Heart right ventricle (tissue), 16 donors: ENCODE measurements at regions not wholly inside any gene's neighbourhood (a gene's known extent, or its start where the extent isn't known, plus 50 kb on each side); places are given as distances from the start of the nearest gene placed in this dataset.

ENCODE experiments used
- ATAC-seq, 8 donors: fragments of 200-7000 bp; cut with Tn5 transposase; one replicate each; pipeline ENCODE4 v1.9.1; 2020; ENCODE audit warnings: mild to moderate bottlenecking in 8 of 8, moderate library complexity in 8 of 8, moderate number of reproducible peaks in 1 of 8
- DNase-seq, 2 donors: peaks; one replicate each; pipeline ENCODE4 v3.0.0-alpha.2; 2020
- H3K27ac ChIP-seq, 10 donors: fragments of 200-600 bp; sonication (generic) in 2 of 10; one replicate each; pipeline versions ENCODE4 v1.5.0 to v1.8.0; 2020 to 2022; ENCODE audit warnings: mild to moderate bottlenecking in 3 of 10
- H3K27me3 ChIP-seq, 7 donors: fragments of 200-600 bp; one replicate each; pipeline ENCODE4 v1.8.0; 2021 to 2022; ENCODE audit warnings: mild to moderate bottlenecking in 2 of 7
- H3K36me3 ChIP-seq, 9 donors: fragments of 200-600 bp; sonication (generic) in 1 of 9; one replicate each; pipeline versions ENCODE4 v1.5.0 to v1.8.0; 2020 to 2022; ENCODE audit warnings: mild to moderate bottlenecking in 2 of 9
- H3K4me1 ChIP-seq, 9 donors: fragments of 200-600 bp; sonication (generic) in 1 of 9; one replicate each; pipeline versions ENCODE4 v1.5.0 to v1.8.0; 2020 to 2022; ENCODE audit warnings: mild to moderate bottlenecking in 4 of 9
- H3K4me3 ChIP-seq, 10 donors: fragments of 200-600 bp; sonication (generic) in 2 of 10; one replicate each; pipeline versions ENCODE4 v1.5.0 to v1.8.0; 2020 to 2022; ENCODE audit warnings: mild to moderate bottlenecking in 7 of 10, moderate library complexity in 2 of 10
- H3K9me3 ChIP-seq, 11 donors: fragments of 200-600 bp in 10 of 11; sonication (generic) in 2 of 11; one replicate each; pipeline versions ENCODE4 v1.5.0 to v1.8.0; 2013 to 2022; ENCODE audit warnings: mild to moderate bottlenecking in 2 of 11, control low read depth in 1 of 11, moderate library complexity in 1 of 11
- WGBS, 2 donors: extraction: QIAGEN DNeasy Blood & Tissue Kit; methylation state at CpG; one replicate each; pipeline ENCODE4 v1.1.7; 2013; ENCODE audit warnings: inconsistent platforms in 1 of 2; 5-methylcytosine and 5-hydroxymethylcytosine counted together
- intact Hi-C, 10 donors: fragments of 100-400 bp; cut with DNase I; formaldehyde crosslinking; loops; one replicate each; pipeline versions ENCODE4 v1.11.1 to v1.14.2; 2022
- TF ChIP-seq, protein P1 (sequence below), 9 donors: fragments of 200-600 bp; sonication (generic) in 2 of 9; IDR thresholded peaks; one replicate each; pipeline versions ENCODE4 v1.5.0 to v1.8.0; 2021 to 2022; ENCODE audit warnings: antibody characterized with exemption in 9 of 9, mild to moderate bottlenecking in 5 of 9, moderate library complexity in 1 of 9
- donor health status: Arrhythmogenic right ventricular cardiomyopathy.
- donor health status: ischemic (EF 13 %, LVEDD 7.1; RV severe dilation, severe dysfunction).
- donor health status: healthy with polysubstance abuse.
- donor health status: DM: no; HTN: yes; CAD: no.
- donor health status: DM: no; HTN: no; CAD: no.
- donor health status: ischemic (EF 25% LVEDD 6.9; RV normal size, moderate dysfunction).
- donor health status: ischemic (EF 25% LVEDD 5.7; RV mildly dilated, moderate dysfunction).
- donor health status: healthy.
- donor health status: DM: yes; HTN: yes; CAD: no.
- donor health status: Ischemic cardiomyopathy.
- donor health status: ischemic (EF 35%, LVEDD 5.7; RV mildly dilated, moderate dysfunction).
- donor health status: nonischemic (EF 11% LVEDD 7.7; RV severe dilation, severe dysfunction).
- donor health status: DM: yes; HTN: yes; CAD: no.
- donor health status: PGD.
- donor health status: ischemic (EF 29% LVEDD 5.4; RV normal size, mild dysfunction).
- donor health status: nonischemic (EF 23%, LVEDD 6.1; RV moderate dilation, normal function).

DNA sequence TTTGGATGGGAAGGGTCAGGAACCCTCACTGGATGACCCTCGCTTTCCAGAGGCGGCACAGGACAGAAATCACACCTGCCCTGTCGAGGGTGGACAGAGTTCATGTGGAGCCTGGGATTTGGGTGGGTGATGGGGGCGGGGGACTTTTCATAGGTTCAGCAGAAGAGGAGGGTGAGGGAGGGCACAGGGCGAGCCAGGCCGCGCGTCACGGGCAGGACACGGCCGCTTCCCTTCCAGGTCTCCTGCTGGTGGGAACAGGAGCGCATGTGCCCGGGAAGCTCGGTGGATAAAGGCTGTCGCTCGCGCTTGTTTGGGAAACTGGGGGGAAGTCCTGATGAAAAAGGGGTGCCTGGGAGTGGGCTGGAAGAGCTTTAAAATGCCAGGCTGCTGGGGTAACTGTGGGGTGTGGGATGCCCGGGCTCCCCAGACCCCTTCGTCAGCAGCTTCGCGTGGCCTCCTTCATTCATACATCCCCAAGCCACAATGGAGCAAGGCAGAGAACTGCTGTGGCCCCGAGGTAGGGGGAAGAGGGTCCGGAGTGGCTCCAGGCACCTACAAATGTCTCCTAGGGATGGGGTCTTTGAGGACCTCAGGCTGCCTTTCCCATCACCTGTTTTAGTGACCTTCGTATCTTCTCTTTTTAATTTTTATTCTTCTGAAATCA, 102.2 kb downstream of the DACT2 start:
- no peak for DNase-seq
- TF ChIP-seq, protein P1, sequence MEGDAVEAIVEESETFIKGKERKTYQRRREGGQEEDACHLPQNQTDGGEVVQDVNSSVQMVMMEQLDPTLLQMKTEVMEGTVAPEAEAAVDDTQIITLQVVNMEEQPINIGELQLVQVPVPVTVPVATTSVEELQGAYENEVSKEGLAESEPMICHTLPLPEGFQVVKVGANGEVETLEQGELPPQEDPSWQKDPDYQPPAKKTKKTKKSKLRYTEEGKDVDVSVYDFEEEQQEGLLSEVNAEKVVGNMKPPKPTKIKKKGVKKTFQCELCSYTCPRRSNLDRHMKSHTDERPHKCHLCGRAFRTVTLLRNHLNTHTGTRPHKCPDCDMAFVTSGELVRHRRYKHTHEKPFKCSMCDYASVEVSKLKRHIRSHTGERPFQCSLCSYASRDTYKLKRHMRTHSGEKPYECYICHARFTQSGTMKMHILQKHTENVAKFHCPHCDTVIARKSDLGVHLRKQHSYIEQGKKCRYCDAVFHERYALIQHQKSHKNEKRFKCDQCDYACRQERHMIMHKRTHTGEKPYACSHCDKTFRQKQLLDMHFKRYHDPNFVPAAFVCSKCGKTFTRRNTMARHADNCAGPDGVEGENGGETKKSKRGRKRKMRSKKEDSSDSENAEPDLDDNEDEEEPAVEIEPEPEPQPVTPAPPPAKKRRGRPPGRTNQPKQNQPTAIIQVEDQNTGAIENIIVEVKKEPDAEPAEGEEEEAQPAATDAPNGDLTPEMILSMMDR (IDR thresholded peaks at IDR 0.05): no peak
- H3K4me1 ChIP-seq: peaks cover 0 to 23% (median 0%) of the 10 kb centered on the region in 9 donors
- no peak overlapping the region for H3K4me3 ChIP-seq
- ATAC-seq: no peak
- H3K27me3 ChIP-seq: peaks cover 0 to 23% (median 8%) of the 10 kb centered on the region in 7 donors
- H3K36me3 ChIP-seq: no peaks in the 10 kb centered on the region
- intact Hi-C loops: no loop called here
- H3K9me3 ChIP-seq: no peaks in the 10 kb centered on the region
- 89 to 90% methylated on average over 24 of the region's 24 CpGs for WGBS, 2 donors
- H3K27ac ChIP-seq: peak overlapping the region in 1 of 10 donors; percentile 5

GRCh38 chr6:168216751-168217191, 102.8 kb downstream of the DACT2 start:
- no peak for DNase-seq
- ATAC-seq: no peak
- Histone ChIP-seq H3K36me3 (no peaks in the 10 kb centered on the region), H3K27me3 (peaks cover 0 to 20% (median 8%) of the 10 kb centered on the region in 7 donors), H3K27ac (no peak overlapping the region), H3K4me3 (no peak overlapping the region), H3K9me3 (no peaks in the 10 kb centered on the region), H3K4me1 (peaks cover 0 to 23% (median 0%) of the 10 kb centered on the region in 9 donors)
- intact Hi-C loops: no loop called here
- 68 to 83% methylated on average over 16 of the region's 16 CpGs for WGBS, 2 donors
- TF ChIP-seq, protein P1 (IDR thresholded peaks at IDR 0.05): no peak

DNA sequence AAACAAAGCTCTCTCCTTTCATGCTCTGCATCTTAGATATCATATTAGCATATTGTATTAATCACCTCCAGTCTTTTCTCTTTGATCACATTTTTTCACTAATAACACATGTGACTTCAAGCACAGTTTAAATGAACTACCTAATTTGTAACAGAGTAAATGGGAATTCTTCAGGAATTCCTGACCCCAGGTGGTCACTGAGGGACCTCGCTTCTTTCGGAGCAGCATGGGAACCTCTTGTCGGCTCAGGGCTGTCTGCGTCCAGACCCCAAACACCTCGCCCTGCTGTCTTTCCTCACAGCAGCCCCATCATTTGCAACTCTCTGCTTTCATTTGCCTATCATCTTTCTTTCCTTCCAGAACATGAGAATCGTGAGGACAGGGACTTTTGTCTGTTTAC, 103.5 kb downstream of the DACT2 start:
- no peak overlapping the region for H3K4me3 ChIP-seq
- H3K27ac ChIP-seq: no peak overlapping the region
- no peaks in the 10 kb centered on the region for H3K36me3 ChIP-seq
- H3K27me3 ChIP-seq: peaks cover 0 to 20% (median 8%) of the 10 kb centered on the region in 7 donors
- ATAC-seq (no peak), DNase-seq (no peak)
- TF ChIP-seq, protein P1 (IDR thresholded peaks at IDR 0.05): no peak
- H3K4me1 ChIP-seq: peaks cover 0 to 23% (median 0%) of the 10 kb centered on the region in 9 donors
- intact Hi-C loops: no loop called here
- no peaks in the 10 kb centered on the region for H3K9me3 ChIP-seq
- WGBS, 2 donors: 57 to 61% methylated on average over 6 of the region's 6 CpGs

DNA sequence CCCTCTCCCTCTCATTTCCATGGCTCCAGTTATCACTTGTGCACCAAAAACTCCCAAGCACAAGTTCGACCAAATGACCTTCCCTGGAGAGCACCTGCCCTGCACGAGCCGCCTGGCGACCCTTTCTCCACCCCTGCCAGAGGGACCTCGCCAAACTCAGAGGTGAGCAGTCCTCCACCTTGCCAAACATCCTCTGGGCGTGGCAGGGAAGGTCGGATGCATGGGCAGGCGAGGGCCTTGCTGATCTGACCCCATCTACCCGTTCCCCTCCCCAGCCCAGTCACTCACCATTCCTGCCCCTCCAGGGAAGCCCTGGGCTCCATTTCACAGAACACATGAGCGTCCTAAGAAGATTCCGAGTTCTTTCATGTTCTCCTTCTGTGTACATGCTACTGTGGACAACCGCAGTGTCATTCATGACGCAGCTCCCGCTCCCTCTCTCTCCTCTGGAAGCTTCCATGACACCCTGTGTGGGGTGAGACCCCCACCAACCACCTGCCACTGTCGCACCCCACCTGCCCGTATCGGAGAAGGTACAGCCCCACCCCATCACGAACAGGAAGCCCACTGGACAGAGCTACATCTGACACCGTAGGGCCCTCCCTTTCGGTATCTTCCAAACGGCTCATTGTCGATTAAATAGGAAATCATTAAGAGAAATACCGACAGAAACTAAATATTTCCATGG, 104.3 kb downstream of the DACT2 start:
- no peak for DNase-seq
- H3K4me3 ChIP-seq: no peak overlapping the region
- intact Hi-C loops: no loop called here
- peaks cover 0 to 21% (median 0%) of the 10 kb centered on the region in 9 donors for H3K4me1 ChIP-seq
- no peaks in the 10 kb centered on the region for H3K9me3 ChIP-seq
- WGBS, 2 donors: 81 to 87% methylated on average over 23 of the region's 23 CpGs
- peaks cover 0 to 20% (median 7%) of the 10 kb centered on the region in 7 donors for H3K27me3 ChIP-seq
- no peak for ATAC-seq
- H3K36me3 ChIP-seq: no peaks in the 10 kb centered on the region
- no peak overlapping the region for H3K27ac ChIP-seq
- TF ChIP-seq, protein P1 (IDR thresholded peaks at IDR 0.05): no peak
